ENCODE measurements at regions not wholly inside any gene's neighbourhood (a gene's known extent, or its start where the extent isn't known, plus 50 kb on each side); places are given as distances from the start of the nearest gene placed in this dataset.

DNA sequence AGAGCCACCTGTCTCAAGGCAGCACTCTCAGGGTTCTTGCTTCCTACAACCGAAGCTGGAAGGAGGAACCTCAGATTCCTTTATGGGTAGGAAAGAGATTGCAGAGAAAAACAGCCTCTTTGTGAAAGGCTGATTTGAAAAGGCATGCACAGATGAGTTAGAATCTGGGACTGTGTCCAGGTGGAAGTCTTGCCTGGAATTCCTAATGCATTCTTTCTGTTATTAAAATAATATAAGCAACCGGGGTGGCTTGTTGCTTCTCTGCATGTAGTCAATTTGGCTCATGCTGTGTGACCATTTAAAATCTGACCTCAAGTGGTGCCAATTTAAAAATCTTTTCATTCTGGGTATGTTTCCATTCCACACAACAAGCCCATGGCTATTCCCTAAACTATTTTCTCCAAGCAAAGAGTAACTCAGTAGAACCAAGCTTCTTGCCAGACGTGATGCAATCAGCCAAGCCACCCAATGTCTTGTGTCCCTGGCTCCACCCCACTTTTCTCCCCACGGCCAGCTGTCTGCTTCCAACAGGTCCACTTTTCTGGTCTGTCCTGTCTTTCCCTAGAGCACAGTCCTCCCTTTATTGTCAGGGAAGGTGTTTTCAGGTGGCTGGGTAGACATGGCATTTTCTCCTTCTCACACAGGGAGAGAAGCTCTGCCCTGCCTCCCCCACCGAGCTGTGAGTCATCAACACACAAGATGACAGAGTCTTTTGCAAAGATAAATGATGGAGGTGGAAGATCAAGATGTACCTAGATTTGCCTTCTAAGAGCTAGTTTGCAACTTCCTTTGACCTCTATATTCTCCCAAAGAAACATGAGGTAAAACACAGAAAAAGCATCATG lies 394.3 kb downstream of the FOXO1 start:
- peak; percentile 67 for DNase-seq

GRCh38 chr13:40272776-40273139 lies 393.7 kb downstream of the FOXO1 start:
- DNase-seq: no peak

- no peak for DNase-seq
Measured at GRCh38 chr13:40273253-40274025, 393.0 kb downstream of the FOXO1 start.

DNA sequence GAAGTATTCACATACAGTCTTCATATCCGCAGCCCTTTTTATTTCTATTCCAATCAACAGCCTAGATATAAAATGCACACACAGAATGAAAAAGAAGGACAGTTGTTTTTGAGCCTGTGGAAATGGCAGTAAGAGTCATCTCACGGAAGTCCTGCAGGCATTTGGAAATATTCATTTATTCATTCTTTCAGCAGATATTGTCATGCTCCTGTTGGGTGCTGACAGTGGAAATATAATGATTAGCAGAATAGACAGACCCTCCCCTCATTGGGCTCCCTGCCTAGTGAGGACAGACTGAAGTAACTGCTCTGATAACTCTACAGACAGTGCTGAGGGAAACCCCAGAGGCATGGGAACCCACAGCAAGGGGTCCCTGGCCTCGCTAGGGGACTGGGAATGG lies 392.3 kb downstream of the FOXO1 start:
- no peak for DNase-seq

GRCh38 chr13:40275155-40275554 lies 391.3 kb downstream of the FOXO1 start:
- DNase-seq: no peak

DNA sequence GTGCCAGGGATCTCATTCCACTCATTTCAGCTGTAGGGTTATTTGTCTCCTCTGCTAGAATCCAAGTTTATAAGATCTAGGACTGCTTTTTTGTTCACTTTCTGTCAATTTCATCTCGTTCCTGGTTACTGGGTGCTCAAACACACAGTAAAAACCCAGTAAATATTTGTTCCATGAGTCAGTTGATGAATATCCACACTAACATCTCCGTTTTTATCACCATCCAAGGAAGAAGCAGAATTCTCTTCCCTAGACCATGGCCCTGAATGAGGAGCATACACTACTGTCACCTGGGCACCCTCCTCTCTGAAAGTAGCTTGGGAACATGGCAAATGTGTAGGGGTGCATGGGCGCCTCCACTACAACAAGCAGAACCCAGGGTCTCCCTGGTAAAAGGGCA lies 390.8 kb downstream of the FOXO1 start:
- no peak for DNase-seq

GRCh38 chr13:40283666-40284065 lies 382.8 kb downstream of the FOXO1 start:
- no peak for DNase-seq

DNA sequence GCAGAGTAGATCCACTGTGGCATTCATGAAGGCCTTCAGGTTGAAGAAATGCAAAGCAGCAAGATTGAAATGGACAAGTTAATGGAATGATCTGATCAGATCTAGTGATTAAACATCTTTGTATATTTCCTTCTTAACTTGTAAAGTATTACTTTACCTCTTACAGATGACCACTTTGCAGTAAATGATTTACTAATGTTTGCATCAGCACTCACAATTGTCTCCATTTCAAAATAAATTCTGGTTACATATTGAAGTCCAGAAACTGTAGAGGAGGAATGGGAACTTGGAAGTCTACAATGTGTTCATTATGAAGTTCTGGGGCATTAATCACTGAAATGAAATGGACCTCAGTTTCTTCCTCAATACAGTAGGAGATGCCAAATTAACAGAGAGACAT lies 380.8 kb downstream of the FOXO1 start:
- DNase-seq: no peak

DNA sequence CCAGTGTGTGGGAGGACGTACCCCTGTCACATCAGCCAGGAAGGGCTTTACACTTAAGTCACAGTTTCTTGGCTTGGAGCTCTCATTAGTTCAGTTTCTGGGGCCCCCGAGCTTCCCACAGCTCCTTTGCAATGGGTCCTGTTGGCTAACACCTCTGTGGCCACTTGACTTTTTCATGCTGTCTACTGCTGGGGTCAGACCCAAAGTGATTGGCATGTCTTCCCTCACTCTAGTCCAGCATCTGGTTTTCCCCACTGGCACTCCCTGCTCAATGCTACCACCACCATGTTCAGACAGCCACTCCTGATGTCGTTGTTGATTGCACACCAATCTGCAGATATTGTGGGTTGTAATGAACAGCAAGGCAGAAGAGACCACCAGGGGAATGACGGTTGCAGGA lies 379.0 kb downstream of the FOXO1 start:
- DNase-seq: no peak

GRCh38 chr13:40288259-40288658 lies 378.2 kb downstream of the FOXO1 start:
- DNase-seq: no peak

GRCh38 chr13:40290758-40291157 lies 375.7 kb downstream of the FOXO1 start:
- no peak for DNase-seq

GRCh38 chr13:40292108-40292507 lies 374.3 kb downstream of the FOXO1 start:
- DNase-seq: no peak

GRCh38 chr13:40292536-40292935 lies 373.9 kb downstream of the FOXO1 start:
- no peak for DNase-seq

DNA sequence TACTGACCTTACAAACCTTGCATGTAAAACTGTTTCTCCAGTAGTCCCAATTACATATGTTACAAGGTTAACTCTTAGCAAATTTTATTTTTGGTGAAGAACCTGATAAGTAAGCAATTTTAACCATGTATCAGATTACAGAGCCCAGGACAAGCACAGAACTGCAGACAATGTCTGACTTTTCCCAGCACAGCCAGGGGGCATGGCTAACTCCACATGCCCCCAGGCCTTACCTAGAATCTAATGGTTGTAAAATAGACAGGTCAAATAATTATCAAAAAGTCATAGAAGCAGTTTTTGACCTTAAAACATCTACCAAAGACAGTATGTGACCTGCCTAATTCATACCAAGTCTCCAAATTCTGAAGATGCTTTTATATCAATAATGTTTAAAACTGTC lies 364.1 kb downstream of the FOXO1 start:
- DNase-seq: no peak

GRCh38 chr13:40304391-40304790 lies 362.1 kb downstream of the FOXO1 start:
- DNase-seq: no peak

- peak; percentile 47 for DNase-seq
Measured at GRCh38 chr13:40306817-40307216, 359.6 kb downstream of the FOXO1 start.

GRCh38 chr13:40309881-40310280 lies 356.6 kb downstream of the FOXO1 start:
- no peak for DNase-seq

DNA sequence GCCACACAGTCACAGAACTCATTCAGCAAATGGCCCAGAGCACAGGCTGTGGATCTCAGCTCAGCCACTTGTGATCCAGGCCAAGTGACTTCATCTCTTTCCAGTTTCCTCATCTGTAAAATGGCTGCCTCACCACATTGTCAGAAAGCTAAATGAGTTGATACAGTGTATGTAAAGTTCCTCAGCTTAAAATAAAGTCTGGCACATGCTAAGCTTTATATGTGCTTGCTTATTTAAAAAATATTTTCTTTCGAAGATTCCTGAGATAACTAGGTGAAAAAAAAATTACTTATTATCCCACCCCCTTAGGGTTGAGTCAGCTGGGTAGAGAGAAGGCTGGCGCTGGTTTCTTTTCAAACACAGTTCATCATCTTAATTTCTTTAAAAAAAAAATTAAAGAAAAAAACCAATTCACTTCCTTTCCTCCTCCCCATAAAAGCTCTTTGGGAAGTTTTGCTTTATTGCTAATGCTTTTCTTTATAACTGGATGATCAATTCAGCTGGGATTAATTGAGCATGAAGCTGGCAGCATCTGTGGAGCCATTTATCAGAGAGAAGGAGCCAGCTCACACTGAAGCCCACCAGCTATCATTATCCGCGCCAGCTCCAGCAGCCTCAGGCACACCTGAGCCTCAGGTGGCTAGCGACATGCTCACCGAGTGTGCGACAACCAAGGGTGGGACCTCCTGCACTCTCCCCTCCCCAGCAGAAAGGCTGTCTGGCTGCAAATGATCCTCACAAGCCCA lies 354.9 kb downstream of the FOXO1 start:
- no peak for DNase-seq

DNA sequence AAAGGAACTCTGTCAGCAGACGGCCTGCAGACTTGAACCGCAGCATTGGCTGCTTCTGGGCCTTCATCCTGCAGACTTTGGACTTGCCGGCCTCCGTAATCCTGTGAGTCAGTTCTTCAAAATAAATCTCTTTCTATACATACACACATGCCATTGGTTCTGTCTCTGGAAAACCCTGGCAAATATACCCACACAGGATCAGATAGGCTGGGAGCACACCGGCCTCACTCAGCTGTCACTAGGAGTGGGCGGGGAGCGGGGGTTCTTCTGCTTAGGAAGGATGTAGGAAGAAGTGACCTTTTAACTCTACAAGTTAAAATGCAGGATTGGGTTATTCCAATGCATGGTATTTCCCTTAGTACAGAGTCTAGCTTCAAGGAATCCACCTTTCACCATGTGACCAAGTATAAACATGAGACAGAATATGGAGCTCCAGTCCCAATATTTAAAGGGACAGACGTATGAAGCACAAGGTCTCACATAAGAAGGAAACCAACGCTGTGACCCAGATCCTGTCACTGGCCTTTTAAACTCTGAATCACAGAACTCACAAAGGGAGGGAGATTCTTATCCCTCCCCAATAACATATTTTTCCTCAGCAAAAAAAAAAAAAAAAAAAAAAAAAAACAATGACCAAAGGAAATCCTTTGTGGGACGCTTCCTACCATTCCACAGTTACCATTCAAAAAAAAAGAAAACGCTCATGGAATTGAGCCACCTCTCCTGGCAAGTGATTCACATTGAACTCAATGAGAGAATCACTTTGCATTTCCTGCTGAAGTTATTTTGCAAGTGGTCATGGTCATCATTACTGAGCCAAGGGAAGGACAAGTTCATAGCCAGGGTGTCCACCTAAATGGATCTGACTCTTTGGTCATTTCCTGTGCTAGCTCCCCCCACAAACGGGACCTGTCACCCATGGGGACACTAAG lies 352.9 kb downstream of the FOXO1 start:
- no peak for DNase-seq

- DNase-seq: peak; percentile 52
Measured at GRCh38 chr13:40315416-40316064, 350.9 kb downstream of the FOXO1 start.

- DNase-seq: peak; percentile 22
Measured at GRCh38 chr13:40316301-40316700, 350.1 kb downstream of the FOXO1 start.

DNA sequence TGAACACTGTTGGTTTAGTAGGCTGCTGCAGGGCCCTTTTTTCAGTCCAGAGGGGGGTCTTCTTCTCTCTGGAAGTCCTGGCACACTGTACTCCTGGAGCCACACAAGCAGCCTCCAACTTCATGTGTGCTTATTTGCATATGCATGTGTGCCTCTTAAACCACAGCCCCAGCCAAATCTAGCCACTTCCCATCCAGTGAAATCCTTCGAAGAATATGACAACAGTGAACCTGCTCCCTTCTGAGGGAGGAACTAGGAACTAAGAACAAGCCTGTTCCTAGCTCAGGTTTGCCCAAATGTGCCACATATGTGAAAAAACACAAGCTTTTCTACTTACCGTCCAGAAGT lies 348.5 kb downstream of the FOXO1 start:
- no peak for DNase-seq

All from activated naive CD4-positive, alpha-beta T cell treated with anti-CD3 and anti-CD28 coated beads, Interleukin-2, amount 50 U/mL, for 16 hours (primary cell).